Duodenal mucosa (tissue), 2 donors: ENCODE measurements at regions not wholly inside any gene's neighbourhood (a gene's known extent, or its start where the extent isn't known, plus 50 kb on each side); places are given as distances from the start of the nearest gene placed in this dataset.

Experiments used
- H3K27ac ChIP-seq: one replicate; pipeline ENCODE4 v1.7.0; 2013; ENCODE audit warnings: low read depth, low read length
- H3K27me3 ChIP-seq, 2 donors: one replicate each; pipeline ENCODE4 v1.7.0; 2013; ENCODE audit warnings: low read length in 2 of 2, control low read depth in 1 of 2; ENCODE audit not compliant: insufficient read depth in 2 of 2, control insufficient read depth in 1 of 2
- H3K36me3 ChIP-seq, 2 donors: one replicate each; pipeline ENCODE4 v1.7.0; 2013; ENCODE audit warnings: low read length in 2 of 2, control low read depth in 1 of 2; ENCODE audit not compliant: insufficient read depth in 2 of 2, control insufficient read depth in 1 of 2
- H3K4me1 ChIP-seq, 2 donors: one replicate each; pipeline ENCODE4 v1.7.0; 2013; ENCODE audit warnings: low read length in 2 of 2, control low read depth in 1 of 2; ENCODE audit not compliant: insufficient read depth in 2 of 2, control insufficient read depth in 1 of 2
- H3K4me3 ChIP-seq, 2 donors: one replicate each; pipeline ENCODE4 v1.7.0; 2013; ENCODE audit warnings: low read length in 2 of 2, low read depth in 1 of 2
- H3K9ac ChIP-seq, 2 donors: one replicate each; pipeline ENCODE4 v1.7.0; 2013; ENCODE audit warnings: low read length in 2 of 2, low read depth in 1 of 2
- H3K9me3 ChIP-seq, 2 donors: one replicate each; pipeline ENCODE4 v1.7.0; 2013; ENCODE audit warnings: low read length in 2 of 2, control low read depth in 1 of 2; ENCODE audit not compliant: control insufficient read depth in 1 of 2

- Histone ChIP-seq H3K9ac (no peak overlapping the region), H3K9me3 (no peaks in the 10 kb centered on the region), H3K4me1 (peaks cover 0 to 4% of the 10 kb centered on the region in 2 donors), H3K4me3 (no peak overlapping the region), H3K36me3 (no peaks in the 10 kb centered on the region), H3K27me3 (no peaks in the 10 kb centered on the region), H3K27ac (no peak overlapping the region)
Observed at GRCh38 chr2:235149240-235149659, 197.4 kb downstream of the SH3BP4 start.

- no peaks in the 10 kb centered on the region for H3K9me3 ChIP-seq
- H3K27ac ChIP-seq, result no peak overlapping the region
- no peaks in the 10 kb centered on the region for H3K27me3 ChIP-seq
- H3K9ac ChIP-seq, result no peak overlapping the region
- peaks cover 0 to 4% of the 10 kb centered on the region in 2 donors for H3K4me1 ChIP-seq
- no peak overlapping the region for H3K4me3 ChIP-seq
- no peaks in the 10 kb centered on the region for H3K36me3 ChIP-seq
Observed at GRCh38 chr2:235149736-235150135, 197.9 kb downstream of the SH3BP4 start.

GRCh38 chr2:235151152-235151551 is 199.3 kb downstream of the SH3BP4 start:
- Histone ChIP-seq H3K4me1 (peaks cover 0 to 4% of the 10 kb centered on the region in 2 donors), H3K27ac (no peak overlapping the region), H3K9ac (no peak overlapping the region), H3K9me3 (no peaks in the 10 kb centered on the region), H3K4me3 (no peak overlapping the region), H3K36me3 (no peaks in the 10 kb centered on the region), H3K27me3 (no peaks in the 10 kb centered on the region)

GRCh38 chr2:235155163-235155562 is 203.3 kb downstream of the SH3BP4 start:
- H3K4me3 ChIP-seq, result no peak overlapping the region
- H3K27me3 ChIP-seq, result no peaks in the 10 kb centered on the region
- no peak overlapping the region for H3K27ac ChIP-seq
- no peak overlapping the region for H3K9ac ChIP-seq
- no peaks in the 10 kb centered on the region for H3K4me1 ChIP-seq
- H3K36me3 ChIP-seq, result no peaks in the 10 kb centered on the region
- H3K9me3 ChIP-seq, result no peaks in the 10 kb centered on the region

- no peak overlapping the region for H3K4me3 ChIP-seq
- no peak overlapping the region for H3K27ac ChIP-seq
- H3K27me3 ChIP-seq, result no peaks in the 10 kb centered on the region
- H3K9ac ChIP-seq, result no peak overlapping the region
- no peaks in the 10 kb centered on the region for H3K9me3 ChIP-seq
- no peaks in the 10 kb centered on the region for H3K4me1 ChIP-seq
- no peaks in the 10 kb centered on the region for H3K36me3 ChIP-seq
Observed at GRCh38 chr2:235156055-235156454, 204.2 kb downstream of the SH3BP4 start.

GRCh38 chr2:235157746-235158482 is 206.1 kb downstream of the SH3BP4 start:
- Histone ChIP-seq H3K27me3 (peaks cover 0 to 6% of the 10 kb centered on the region in 2 donors), H3K27ac (no peak overlapping the region), H3K4me1 (no peaks in the 10 kb centered on the region), H3K9me3 (no peaks in the 10 kb centered on the region), H3K9ac (no peak overlapping the region), H3K4me3 (no peak overlapping the region), H3K36me3 (no peaks in the 10 kb centered on the region)

- Histone ChIP-seq H3K4me3 (no peak overlapping the region), H3K9me3 (no peaks in the 10 kb centered on the region), H3K27ac (no peak overlapping the region), H3K4me1 (no peaks in the 10 kb centered on the region), H3K9ac (no peak overlapping the region), H3K36me3 (no peaks in the 10 kb centered on the region), H3K27me3 (peaks cover 0 to 6% of the 10 kb centered on the region in 2 donors)
Observed at GRCh38 chr2:235160281-235160810, 208.5 kb downstream of the SH3BP4 start.

- H3K9me3 ChIP-seq, result no peaks in the 10 kb centered on the region
- H3K9ac ChIP-seq, result no peak overlapping the region
- no peak overlapping the region for H3K27ac ChIP-seq
- H3K4me3 ChIP-seq, result no peak overlapping the region
- H3K27me3 ChIP-seq, result peaks cover 0 to 6% of the 10 kb centered on the region in 2 donors
- no peaks in the 10 kb centered on the region for H3K4me1 ChIP-seq
- H3K36me3 ChIP-seq, result no peaks in the 10 kb centered on the region
Observed at GRCh38 chr2:235161565-235161964, 209.7 kb downstream of the SH3BP4 start.

GRCh38 chr2:235162082-235162836 is 210.4 kb downstream of the SH3BP4 start:
- H3K4me1 ChIP-seq, result no peaks in the 10 kb centered on the region
- H3K9me3 ChIP-seq, result no peaks in the 10 kb centered on the region
- peaks cover 0 to 6% of the 10 kb centered on the region in 2 donors for H3K27me3 ChIP-seq
- H3K27ac ChIP-seq, result no peak overlapping the region
- H3K4me3 ChIP-seq, result no peak overlapping the region
- no peaks in the 10 kb centered on the region for H3K36me3 ChIP-seq
- no peak overlapping the region for H3K9ac ChIP-seq

GRCh38 chr2:235162837-235163197 is 211.0 kb downstream of the SH3BP4 start:
- Histone ChIP-seq H3K36me3 (no peaks in the 10 kb centered on the region), H3K9me3 (no peaks in the 10 kb centered on the region), H3K27me3 (peaks cover 0 to 6% of the 10 kb centered on the region in 2 donors), H3K27ac (no peak overlapping the region), H3K4me3 (no peak overlapping the region), H3K9ac (no peak overlapping the region), H3K4me1 (no peaks in the 10 kb centered on the region)
